ENCODE measurements at regions not wholly inside any gene's neighbourhood (a gene's known extent, or its start where the extent isn't known, plus 50 kb on each side); places are given as distances from the start of the nearest gene placed in this dataset.

DNA sequence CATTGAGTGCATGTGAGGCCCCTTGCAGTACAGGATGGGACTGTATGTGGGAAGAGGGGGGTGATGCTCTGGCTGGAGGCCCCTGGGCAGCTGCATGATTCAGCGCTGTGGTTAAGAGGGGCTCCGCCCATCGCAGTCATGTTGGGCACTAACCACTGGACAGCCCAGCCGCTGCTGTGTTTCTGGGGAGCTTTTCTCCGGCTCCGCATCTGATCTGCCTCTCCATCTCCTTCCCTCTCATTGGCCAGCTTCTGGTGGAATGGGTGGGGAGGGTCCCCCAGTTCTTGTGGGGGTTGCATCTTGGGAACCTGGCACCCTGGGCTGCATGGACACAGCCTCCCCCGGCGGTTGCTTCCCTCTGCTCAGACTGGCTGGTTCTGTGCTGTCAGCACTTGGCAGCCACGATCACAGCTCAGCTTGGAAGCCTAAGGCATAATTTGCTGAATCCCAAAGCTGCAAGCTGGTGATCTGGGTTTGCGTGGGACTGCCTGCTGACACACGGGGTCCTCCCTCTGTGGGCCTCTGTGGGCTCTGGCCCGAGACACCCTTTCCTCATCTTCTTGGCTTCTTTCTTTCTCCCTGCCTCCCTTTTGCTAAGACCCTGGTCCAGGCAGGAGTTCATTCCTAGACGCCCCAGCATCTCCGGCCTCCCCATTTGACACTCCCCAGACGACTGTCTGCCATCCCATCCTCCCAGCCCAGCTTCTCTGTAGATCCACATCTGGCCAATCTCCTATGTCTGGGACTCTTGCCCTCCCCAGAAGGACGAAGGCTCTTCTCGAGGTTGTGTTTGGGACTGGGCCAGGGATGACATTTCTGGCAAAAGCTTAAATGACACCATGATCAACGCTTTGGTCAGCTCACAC lies 168.3 kb downstream of the SEC14L1 start:
- no peak for DNase-seq

DNA sequence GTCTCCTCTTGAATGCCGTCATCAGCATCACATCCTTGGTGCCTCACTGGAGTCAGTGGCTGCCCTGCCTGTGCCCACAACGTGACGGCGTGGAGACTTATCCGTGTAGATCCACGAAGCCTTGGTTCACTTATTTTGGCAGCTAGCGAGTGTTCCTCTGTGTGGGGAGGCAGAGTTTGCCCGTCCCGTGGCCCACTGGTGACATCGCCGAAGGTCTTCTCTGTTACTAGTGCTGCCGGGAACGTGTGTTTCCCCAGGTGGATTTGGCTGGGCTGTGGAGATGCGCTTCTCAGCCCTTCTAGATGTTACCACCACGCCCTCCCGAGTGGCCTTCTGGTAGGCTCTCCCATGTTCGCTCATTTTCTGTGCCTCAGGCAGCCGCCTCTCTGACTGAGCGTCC lies 169.6 kb downstream of the SEC14L1 start:
- no peak for DNase-seq

DNA sequence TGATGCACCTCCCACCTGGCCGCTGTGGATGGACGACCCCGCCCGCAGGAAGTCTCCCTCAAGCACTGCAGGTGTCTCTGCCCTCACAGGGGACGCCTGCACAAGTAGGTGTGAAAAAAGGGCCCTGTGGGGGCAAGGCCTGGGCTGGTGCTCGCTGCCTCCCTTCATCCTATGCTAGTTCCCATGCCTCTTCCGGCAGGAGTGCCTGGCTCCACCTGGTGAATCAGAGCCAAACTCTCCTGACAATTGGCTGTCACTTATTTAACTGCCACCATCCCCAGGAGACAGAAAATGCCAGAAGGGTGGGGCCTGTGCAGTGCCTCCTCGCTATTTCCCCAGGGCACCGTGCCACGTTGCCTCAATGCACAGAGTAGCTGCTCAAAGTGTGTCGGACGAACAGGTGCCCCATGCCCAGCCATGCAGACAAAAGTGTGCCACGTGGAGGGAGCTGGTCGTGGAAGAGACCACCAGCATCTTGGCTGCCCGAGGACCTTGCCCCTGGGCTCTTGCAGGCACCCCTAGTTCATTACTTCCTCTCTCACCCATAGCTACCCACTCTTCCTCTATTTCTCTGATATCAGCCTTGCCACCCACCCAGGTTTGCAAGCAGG lies 170.7 kb downstream of the SEC14L1 start:
- no peak for DNase-seq

DNA sequence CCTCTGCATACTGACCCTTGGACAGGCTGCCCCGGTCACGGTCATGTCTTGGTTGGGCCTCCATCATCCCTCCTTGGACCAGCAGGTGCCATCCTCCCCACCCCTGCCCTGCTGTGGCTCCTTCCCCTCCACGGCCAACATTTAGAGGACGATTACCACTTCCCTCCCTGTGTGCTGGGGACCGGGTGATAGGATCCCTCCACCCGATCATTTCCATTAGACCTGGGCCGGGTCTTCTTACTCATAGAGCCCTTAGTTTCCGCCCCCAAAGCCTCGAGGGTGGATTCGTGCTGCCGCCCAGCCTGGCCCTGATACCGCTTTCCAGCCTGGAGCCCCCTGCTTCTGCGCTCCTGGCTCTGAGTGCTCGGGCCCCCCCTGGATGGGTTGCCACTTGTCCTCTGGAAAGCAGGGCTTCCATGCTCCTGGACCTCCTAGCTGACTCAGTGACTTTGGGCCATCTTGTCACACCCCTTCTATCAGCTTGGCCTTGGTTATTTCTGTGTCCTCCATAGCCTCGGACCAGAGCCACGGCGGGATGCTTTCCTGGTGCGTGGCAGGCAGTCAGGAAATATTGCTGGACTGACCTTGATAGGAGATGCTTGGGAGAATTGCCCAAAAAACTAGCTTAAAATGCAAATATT lies 171.4 kb downstream of the SEC14L1 start:
- no peak for DNase-seq

DNA sequence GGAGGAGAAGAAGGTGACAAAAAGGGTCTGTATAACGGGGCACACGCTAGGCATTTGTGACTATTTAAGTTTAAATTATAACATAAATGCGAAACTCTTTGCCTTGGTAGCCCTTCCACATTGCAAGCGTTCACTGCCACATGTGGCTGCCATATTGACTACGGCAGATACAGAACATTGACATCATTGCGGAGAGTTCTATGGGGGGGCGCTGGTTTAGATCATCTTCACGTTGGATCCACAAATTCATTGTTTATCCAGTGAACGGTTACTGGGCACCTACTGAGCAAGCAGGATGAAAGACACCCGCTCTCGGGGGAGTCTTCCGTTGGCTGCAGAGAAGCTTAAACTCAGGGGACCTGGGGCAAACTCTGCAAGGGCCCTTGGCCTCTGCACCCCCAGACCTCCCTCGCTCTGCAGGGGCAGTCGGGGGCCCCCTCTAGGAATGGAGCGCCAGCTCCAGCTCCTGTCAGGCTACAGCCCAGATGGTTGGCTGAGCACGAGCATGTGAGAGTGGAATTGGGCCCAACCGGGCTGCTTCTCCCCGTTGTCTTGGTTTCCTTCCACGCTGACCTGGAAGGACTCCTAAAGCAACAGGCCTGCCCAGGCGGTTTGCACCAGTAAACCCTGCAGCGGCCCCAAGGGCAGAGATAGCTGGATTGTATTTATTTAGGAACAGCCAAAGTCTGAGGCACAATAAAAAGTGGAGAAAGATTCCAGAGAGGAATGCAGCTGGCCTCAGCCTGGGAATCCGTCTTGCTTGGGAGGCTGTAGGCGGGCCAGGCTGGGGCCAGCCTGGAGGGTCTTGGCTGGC lies 172.2 kb downstream of the SEC14L1 start:
- no peak for DNase-seq

DNA sequence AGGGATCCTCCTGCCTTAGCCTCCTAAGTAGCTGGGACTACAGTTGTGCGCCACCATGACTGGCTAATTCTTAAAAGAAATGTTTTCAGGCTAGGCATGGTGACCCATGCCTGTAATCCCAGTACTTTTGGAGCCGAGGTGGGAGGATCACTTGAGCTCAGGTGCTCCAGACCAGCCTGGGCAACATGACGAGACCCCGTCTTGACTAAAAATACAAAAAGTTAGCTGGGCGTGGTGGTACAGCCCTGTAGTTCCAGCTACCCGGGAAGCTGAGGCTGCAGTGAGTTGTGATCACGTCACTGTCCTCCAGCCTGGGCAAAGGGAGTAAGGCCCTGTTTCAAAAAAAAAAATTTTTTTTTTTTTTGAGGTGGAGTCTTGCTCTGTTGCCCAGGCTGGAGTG lies 173.1 kb downstream of the SEC14L1 start:
- no peak for DNase-seq

DNA sequence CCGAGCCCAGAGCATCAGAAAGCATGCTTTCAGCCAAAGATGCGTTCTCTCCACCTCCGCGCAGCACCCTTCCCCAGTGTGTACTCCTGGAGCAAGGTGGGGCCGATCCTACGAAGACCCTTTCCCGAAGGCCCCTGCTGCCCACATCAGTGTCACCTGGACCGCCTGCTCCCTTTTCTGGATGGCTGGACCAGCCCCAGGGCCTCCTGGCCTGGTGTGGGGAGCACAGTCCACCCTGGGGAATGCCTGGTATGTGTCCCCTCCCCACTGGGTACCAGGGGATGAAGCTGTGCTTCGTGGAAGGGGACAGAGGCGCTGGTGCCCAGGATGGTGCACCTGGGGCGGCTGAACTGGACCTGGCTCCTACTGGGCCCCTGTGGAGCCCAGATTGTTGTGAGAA lies 173.8 kb downstream of the SEC14L1 start:
- DNase-seq = no peak

DNA sequence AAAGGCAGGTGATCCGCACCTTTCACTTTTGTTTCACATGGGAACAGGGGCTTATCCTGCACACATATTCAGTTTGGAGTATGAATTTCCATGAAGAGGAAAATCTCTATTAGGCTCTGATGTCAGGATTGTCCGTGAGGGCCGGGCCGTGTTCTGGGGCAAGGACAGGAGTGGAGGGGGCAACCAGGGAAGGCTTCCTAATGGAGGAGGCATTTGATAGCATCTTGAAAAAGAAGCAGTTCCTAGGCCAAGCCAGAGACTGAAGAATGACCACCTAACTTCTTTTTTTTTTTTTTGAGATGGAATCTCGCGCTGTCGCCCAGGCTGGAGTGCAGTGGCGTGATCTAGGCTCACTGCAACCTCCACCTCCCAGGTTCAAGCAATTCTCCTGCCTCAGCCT lies 174.2 kb downstream of the SEC14L1 start:
- no peak for DNase-seq

DNA sequence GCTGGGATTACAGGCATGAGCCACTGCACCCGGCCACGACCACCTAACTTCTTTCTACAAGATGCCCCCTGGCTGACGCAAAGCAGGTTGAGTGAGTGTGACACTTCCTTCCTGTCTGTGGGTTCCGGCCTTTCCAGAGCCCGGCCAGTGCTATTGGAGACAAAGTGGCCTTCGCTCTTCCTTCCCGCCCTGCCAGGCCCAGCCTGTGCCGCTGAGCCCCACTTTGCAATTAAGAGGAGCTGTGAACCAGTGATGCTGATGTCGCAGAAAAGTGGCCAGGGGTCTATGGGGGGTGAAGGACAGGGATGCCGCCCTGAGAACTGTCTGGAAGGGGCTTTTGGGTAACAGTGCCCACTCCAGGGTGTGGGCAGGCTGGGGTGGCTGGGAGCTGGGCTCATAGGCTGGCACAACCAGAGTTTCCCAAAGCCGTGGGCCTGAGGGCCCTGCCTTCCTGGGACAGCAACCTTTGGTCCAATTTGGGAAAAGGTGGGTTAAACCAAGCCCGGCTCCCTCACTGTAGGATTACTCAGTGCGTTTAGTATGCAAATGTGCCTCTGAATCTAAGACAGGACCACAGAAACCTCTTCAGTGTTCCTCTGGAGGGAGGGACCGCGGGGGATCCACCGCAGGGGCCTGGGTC lies 174.9 kb downstream of the SEC14L1 start:
- no peak for DNase-seq

DNA sequence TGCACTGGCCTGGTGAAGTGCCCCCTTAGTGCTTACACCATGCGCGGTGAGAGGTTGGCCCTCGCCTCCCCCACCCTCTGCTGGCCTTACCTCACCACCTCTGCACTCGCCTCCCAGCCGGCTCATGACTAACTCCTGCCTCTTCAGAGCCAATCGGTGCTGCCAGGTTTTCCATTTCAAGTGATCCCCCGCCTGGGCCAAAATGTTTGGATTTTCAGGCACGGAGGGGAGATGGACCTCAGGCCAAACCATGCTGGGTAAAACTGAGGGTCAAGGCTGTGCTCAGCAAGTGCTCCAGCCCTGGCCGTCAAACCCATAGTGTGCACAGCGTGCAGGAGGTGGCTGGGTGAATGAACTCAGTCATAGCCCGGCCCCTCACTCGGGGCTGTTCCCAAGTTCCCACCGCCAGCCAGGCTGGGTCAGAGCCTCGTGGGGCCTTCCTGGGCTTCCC lies 175.4 kb downstream of the SEC14L1 start:
- no peak for DNase-seq

DNA sequence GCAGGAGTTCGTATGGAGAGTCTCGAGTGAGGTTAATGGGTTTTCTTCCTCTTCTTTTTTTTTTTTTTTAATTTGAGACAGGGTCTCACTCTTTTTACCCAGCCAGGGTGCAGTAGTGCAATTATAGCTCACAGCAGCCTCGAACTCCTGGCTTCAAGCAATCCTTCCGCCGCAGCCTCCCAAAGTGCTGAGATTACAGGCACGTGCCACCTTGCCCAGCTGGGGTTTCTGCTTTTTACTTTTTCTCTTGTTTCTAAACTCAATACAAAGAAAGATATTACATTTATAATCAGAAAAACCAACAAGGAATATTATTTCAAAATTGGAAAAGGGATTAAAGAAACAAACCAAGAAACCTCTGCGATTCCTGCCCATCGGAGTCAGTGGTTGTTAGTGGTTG lies 175.9 kb downstream of the SEC14L1 start:
- no peak for DNase-seq

DNA sequence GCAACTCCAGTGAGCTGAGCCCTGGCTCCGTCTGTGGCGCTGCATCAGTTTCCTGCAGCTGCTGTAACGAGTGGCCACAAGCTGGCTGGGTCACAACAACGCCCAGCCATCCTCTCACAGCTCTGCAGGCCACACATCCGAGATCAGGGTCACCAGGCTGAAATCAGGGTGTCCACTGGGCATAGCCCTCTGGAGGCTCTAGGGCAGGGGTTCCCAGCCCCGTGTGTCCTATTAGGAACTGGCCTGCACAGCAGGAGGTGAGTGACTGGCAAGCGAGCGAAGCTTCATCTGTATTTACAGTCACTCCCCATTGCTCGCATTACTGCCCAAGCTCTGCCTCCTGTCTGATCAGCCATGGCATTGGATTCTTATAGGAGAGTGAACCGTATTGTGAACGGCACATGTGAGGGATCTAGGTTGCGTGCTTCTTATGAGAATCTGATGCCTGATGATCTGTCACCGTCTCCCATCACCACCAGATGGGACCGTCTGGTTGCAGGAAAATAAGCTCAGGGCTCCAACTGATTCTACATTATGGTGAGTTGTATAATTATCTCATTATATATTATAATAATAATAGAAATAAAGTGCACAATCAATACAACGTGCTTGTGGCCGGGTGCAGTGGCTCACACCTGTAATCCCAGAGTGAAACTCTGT lies 176.5 kb downstream of the SEC14L1 start:
- DNase-seq = peak; percentile 51

DNA sequence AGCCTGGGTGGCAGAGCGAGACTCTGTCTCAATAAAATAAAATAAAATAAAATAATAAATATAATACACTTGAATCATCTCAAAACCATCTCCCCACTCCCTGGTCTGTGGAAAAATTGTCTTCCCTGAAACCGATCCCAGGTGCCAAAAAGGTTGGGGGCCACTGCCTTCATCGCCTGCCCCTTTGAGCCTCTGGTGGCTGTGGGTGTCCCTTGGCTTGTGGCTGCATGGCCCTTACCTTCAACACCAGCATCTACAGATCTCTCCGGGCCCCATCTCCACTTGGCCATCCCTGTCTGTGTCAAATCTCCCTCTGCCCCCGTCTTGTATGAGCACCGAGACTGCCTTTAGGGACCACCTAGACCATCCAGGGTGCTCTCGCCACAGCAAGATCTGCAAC lies 177.3 kb downstream of the SEC14L1 start:
- DNase-seq = no peak

DNA sequence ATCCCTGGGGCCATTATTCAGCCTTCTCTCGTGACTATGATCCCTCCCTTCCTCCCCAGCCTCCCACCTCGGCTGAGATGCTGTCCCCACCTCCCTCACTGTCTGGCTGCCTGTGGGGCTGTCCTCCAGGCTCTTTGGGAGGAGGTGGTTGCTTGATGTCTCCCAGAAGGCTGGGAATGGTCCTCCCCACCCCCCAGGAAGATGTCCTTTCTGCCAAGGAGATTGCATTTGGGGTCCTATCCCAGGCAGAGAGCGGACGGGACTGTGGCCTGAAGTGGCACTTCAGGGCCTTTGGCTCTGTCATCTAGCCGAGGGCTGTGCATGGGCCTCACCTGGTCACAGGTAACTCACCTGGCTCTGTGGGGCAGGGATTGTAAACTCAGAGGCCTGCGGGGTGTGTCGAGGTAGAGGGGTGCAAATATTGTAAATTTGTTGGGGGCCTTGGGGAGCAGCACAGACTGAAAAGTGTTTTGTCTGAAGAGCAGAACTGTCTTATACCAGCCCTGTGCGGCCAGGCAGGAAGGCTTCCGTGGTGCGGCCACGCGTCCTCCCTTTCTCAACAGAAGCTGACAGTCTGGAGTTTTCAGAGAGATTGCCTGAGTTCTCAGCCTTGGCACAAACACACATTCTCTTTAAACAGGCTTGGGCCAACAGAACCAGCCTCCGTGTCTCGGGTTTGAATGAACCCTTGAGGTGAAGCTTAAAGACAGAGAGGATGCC lies 177.9 kb downstream of the SEC14L1 start:
- DNase-seq = no peak

DNA sequence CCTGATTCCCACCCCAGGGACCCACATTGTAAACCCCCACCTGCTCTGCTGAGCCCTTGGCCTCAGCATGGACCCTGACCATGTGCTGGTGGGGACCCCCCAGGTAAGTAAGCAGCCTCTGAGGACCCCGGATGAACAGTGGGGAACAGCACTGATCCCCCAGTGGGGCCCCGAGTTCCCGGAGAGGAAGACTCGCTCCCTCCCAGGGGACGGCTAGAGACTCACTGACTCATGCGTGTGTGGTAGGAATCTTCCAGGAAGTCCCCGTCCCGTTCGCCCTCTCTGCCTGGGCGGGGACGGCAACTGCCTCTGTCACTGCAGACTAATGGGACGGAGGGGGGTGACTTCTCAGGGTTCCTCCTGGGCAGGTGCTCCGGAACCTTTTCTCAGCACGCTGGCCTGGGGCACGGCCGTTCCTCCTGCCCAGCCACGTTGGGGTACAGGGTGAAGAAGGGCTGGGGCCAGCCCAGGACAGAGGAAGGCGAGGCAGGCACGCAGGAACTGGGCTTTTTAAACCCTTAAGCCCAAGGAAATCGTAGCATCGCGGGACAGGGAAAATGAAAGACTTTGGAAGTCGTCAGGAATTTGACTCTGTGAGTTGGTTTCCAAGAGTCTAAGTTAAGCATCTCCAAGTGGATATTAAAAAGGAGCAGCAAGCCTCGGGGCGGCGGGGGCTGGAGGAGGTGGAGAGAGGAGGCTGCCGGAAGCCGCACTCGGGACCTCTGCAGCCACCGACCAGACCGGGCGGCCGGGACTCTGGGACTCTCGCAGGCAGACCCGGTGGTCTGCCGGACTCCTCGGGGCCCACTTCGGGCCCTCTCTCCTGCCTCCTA lies 178.7 kb downstream of the SEC14L1 start:
- DNase-seq = no peak

DNA sequence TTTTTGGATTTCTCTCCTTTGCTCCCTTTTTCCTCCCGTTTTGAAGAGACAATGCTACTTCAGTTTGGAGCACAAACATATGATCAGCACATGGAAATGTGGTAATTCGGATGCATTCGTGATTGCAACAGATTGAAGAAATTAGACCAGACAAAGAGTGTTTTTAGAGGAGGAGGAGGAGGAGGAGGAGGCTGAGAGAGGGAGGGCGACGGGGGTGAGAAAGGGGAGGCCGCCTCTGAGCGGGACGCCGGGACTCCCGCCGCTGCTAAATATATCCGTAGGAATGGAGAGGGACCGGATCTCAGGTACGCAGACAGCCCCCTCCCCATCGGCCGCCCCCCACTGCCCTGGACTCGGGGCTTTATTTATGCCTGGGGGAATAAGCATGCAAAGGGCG lies 179.3 kb downstream of the SEC14L1 start:
- DNase-seq = no peak

DNA sequence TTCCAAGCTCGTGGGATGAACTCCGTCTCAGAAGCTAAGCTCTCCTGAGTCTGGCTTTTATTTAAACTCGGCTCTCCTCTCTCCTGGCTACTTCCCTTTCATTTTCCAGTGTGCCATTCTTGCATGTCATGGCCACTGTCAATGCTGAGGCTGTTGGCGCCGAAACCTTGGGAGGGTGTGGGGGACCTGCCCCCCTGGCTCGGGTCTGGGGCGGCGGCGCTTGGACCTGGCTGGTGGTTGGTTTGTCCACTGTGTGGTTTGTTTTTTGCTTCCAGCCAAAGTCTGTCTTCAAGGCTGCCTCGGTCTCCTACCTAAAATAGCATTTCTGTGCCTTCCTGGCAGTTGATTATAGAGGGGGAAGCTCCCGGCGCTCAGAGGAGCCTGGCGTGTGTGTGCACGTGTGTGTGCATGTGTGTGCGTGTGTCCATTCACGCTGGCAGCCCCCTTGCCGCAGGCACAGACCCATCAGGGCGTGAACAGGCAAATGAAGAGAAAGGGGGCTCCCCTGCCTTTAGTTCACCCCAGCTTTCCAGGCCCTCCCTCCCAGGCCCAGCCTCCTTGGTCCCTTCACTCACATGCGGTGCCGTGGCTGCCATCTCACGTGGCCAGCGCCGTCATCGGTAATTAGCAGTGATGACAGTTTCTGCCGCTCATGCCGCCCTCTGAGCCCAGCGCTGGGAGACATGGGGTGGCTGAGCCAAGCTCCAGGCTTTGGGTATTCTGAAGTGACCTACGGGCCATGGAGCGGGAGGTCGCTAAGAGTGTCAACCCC lies 179.9 kb downstream of the SEC14L1 start:
- no peak for DNase-seq

DNA sequence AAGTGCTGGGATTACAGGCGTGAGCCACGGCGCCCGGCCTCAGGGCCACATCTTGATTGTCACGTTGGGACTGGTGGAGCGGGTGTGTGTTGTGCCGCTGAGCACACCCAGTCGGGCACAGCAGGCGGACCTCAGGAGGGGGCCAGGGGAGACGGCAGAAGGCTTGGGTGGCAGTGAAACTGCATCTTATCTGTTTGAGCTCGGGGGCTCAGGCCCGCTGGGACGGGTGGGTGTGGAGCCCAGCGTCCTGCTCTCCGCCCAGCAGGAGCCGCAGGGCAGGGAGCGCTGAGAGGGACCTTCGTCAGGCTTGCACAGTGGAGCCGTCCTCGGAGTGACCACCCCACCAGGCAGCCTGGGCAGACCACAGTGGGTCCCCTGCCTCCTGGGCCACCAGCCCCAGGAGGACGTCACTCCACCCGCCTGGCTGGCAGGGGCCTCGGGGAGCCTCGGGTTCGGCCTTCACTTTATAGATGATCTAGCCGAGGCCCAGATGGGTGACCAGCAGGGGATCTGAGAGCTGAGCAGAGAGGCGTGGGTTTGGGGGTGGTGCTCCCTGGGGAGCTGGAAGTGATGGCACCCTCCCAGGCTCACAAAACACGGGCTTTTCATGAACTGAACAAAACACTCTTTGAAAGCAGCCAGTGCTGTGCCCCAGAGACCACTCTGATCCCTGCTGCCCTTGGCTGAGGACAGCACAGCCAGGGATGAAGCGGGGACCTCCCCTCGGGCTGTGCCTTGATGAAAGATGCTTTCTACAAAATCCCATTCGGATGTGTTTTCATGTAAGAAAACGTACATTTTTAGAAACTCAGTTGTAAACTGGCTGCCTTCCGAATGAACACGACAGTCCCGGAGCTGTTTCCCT lies 181.1 kb downstream of the SEC14L1 start:
- no peak for DNase-seq
